K562 (cell line): ENCODE measurements at regions not wholly inside any gene's neighbourhood (a gene's known extent, or its start where the extent isn't known, plus 50 kb on each side); places are given as distances from the start of the nearest gene placed in this dataset. TPM values are rescaled to one million over a fixed set of nuclear protein-coding genes. Genes with fewer than 3 reads are reported as not detected.

Experiments
- CBX2 ChIP-seq: fragments of 200-600 bp; sonication (generic); IDR thresholded peaks from one replicate; pipeline ENCODE4 v1.6.1; 2012; ENCODE audit warnings: mild to moderate bottlenecking, low read length, inconsistent platforms; ENCODE audit not compliant: insufficient read depth, poor library complexity, severe bottlenecking
- EHMT2 ChIP-seq: fragments of 450-650 bp; IDR thresholded peaks from 2 replicates; pipeline ENCODE4 v1.6.1; 2018; ENCODE audit warnings: antibody characterized with exemption
- HDAC2 ChIP-seq: fragments of 450-650 bp; IDR thresholded peaks from 2 replicates; pipeline ENCODE4 v1.6.1; 2016; ENCODE audit warnings: mild to moderate bottlenecking
- ZFP36 ChIP-seq: fragments of 150-350 bp; IDR thresholded peaks from 2 replicates; pipeline ENCODE4 v1.6.1; 2018; ENCODE audit warnings: low read length, low read depth; ENCODE audit not compliant: partially characterized antibody
- ZKSCAN8 ChIP-seq: fragments of 200-800 bp; sonication (Bioruptor generic); IDR thresholded peaks from 2 replicates; pipeline ENCODE4 v1.6.1; 2016; ENCODE audit warnings: missing genetic modification characterization, missing compliant biosample characterization
- ZNF707 ChIP-seq: fragments of 250-450 bp; sonication (Bioruptor Pico); conservative IDR thresholded peaks from 2 replicates; pipeline ENCODE4 v1.8.0; 2022; ENCODE audit warnings: inconsistent platforms, mild to moderate bottlenecking, moderate library complexity
- small RNA-seq: library from RNA; depleted of rRNA; stranded (forward); fragments of <200 nt; gene quantifications from one replicate; pipeline ENCODE3, GENCODE V24; 2014
- TF ChIP-seq, protein P1 (sequence below): fragments of 450-650 bp; IDR thresholded peaks from 2 replicates; pipeline ENCODE4 v1.6.1; 2016; ENCODE audit warnings: mild to moderate bottlenecking
- TF ChIP-seq, protein P2 (sequence below): fragments of 450-650 bp; IDR thresholded peaks from 2 replicates; pipeline ENCODE4 v1.6.1; 2018; ENCODE audit warnings: mild to moderate bottlenecking, low read depth; ENCODE audit not compliant: partially characterized antibody
- TF ChIP-seq, protein P3 (sequence below): fragments of 250-450 bp; sonication (Bioruptor Pico); IDR thresholded peaks from 2 replicates; pipeline ENCODE4 v1.6.1; 2021; ENCODE audit warnings: mild to moderate bottlenecking
- TF ChIP-seq, protein P4 (sequence below): fragments of 200-800 bp; sonication (Bioruptor generic); IDR thresholded peaks from 2 replicates; pipeline ENCODE4 v1.6.1; 2016; ENCODE audit warnings: missing genetic modification characterization, missing compliant biosample characterization

DNA sequence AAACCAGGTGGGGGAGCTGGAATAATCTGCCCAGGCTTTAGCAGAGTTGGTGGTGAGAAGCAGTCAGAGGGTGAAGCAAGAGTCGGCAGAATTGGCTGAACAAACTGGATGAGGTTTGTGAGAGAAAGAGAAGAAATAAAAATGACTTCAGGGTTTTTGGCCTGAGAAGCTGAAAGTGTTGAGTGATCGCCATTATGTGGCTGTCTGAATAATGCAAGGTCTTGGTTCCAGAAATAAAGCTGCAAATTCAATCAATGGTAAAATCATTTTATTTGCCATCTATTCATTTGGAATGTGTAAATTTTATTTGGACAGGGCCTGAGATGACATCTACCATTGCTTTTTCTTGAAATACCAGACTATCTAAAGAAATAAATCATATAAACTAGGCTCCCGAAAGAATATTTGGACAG lies 50.4 kb upstream of the DAB2 start (continued):
- TF ChIP-seq CBX2: no peak
- TF ChIP-seq, protein P1, sequence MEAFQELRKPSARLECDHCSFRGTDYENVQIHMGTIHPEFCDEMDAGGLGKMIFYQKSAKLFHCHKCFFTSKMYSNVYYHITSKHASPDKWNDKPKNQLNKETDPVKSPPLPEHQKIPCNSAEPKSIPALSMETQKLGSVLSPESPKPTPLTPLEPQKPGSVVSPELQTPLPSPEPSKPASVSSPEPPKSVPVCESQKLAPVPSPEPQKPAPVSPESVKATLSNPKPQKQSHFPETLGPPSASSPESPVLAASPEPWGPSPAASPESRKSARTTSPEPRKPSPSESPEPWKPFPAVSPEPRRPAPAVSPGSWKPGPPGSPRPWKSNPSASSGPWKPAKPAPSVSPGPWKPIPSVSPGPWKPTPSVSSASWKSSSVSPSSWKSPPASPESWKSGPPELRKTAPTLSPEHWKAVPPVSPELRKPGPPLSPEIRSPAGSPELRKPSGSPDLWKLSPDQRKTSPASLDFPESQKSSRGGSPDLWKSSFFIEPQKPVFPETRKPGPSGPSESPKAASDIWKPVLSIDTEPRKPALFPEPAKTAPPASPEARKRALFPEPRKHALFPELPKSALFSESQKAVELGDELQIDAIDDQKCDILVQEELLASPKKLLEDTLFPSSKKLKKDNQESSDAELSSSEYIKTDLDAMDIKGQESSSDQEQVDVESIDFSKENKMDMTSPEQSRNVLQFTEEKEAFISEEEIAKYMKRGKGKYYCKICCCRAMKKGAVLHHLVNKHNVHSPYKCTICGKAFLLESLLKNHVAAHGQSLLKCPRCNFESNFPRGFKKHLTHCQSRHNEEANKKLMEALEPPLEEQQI: no peak
- TF ChIP-seq EHMT2: no peak
- no peak for TF ChIP-seq ZKSCAN8 (CRISPR knock-in tag)
- TF ChIP-seq, protein P2, sequence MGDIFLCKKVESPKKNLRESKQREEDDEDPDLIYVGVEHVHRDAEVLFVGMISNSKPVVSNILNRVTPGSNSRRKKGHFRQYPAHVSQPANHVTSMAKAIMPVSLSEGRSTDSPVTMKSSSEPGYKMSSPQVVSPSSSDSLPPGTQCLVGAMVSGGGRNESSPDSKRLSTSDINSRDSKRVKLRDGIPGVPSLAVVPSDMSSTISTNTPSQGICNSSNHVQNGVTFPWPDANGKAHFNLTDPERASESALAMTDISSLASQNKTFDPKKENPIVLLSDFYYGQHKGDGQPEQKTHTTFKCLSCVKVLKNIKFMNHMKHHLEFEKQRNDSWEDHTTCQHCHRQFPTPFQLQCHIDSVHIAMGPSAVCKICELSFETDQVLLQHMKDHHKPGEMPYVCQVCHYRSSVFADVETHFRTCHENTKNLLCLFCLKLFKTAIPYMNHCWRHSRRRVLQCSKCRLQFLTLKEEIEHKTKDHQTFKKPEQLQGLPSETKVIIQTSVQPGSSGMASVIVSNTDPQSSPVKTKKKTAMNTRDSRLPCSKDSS: no peak
- no peak for TF ChIP-seq ZNF707 (CRISPR knock-in tag)
- TF ChIP-seq, protein P3, sequence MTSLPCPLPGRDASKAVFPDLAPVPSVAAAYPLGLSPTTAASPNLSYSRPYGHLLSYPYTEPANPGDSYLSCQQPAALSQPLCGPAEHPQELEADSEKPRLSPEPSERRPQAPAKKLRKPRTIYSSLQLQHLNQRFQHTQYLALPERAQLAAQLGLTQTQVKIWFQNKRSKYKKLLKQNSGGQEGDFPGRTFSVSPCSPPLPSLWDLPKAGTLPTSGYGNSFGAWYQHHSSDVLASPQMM (CRISPR knock-in tag): no peak
- TF ChIP-seq, protein P4, sequence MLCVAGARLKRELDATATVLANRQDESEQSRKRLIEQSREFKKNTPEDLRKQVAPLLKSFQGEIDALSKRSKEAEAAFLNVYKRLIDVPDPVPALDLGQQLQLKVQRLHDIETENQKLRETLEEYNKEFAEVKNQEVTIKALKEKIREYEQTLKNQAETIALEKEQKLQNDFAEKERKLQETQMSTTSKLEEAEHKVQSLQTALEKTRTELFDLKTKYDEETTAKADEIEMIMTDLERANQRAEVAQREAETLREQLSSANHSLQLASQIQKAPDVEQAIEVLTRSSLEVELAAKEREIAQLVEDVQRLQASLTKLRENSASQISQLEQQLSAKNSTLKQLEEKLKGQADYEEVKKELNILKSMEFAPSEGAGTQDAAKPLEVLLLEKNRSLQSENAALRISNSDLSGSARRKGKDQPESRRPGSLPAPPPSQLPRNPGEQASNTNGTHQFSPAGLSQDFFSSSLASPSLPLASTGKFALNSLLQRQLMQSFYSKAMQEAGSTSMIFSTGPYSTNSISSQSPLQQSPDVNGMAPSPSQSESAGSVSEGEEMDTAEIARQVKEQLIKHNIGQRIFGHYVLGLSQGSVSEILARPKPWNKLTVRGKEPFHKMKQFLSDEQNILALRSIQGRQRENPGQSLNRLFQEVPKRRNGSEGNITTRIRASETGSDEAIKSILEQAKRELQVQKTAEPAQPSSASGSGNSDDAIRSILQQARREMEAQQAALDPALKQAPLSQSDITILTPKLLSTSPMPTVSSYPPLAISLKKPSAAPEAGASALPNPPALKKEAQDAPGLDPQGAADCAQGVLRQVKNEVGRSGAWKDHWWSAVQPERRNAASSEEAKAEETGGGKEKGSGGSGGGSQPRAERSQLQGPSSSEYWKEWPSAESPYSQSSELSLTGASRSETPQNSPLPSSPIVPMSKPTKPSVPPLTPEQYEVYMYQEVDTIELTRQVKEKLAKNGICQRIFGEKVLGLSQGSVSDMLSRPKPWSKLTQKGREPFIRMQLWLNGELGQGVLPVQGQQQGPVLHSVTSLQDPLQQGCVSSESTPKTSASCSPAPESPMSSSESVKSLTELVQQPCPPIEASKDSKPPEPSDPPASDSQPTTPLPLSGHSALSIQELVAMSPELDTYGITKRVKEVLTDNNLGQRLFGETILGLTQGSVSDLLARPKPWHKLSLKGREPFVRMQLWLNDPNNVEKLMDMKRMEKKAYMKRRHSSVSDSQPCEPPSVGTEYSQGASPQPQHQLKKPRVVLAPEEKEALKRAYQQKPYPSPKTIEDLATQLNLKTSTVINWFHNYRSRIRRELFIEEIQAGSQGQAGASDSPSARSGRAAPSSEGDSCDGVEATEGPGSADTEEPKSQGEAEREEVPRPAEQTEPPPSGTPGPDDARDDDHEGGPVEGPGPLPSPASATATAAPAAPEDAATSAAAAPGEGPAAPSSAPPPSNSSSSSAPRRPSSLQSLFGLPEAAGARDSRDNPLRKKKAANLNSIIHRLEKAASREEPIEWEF (CRISPR knock-in tag): no peak
- TF ChIP-seq HDAC2: no peak
- TF ChIP-seq ZFP36: no peak

Small RNAs in the stretch of these regions (small RNA-seq; reads per million reads assigned to genes)
- gene RNU1-150P: not detected
